Loucy (cell line): ENCODE measurements at regions not wholly inside any gene's neighbourhood (a gene's known extent, or its start where the extent isn't known, plus 50 kb on each side); places are given as distances from the start of the nearest gene placed in this dataset.

Experiments used
- H2AFZ ChIP-seq: fragments of 200-600 bp; sonication (generic); 2 replicates; pipeline ENCODE4 v1.6.0; 2016; ENCODE audit warnings: antibody characterized with exemption, mild to moderate bottlenecking, low read length, moderate library complexity
- H3F3A ChIP-seq: fragments of 200-600 bp; 2 replicates; pipeline ENCODE4 v1.6.0; 2016; ENCODE audit warnings: antibody characterized with exemption, low read depth, mild to moderate bottlenecking
- H3K27me3 ChIP-seq: fragments of 200-600 bp; sonication (generic); 2 replicates; pipeline ENCODE4 v1.6.1; 2014; ENCODE audit warnings: low read length, mild to moderate bottlenecking; ENCODE audit not compliant: insufficient read depth, poor library complexity, severe bottlenecking
- H3K36me3 ChIP-seq: fragments of 200-600 bp; sonication (generic); 2 replicates; pipeline ENCODE4 v1.6.1; 2016; ENCODE audit warnings: low read length; ENCODE audit not compliant: insufficient read depth
- H3K4me1 ChIP-seq: fragments of 200-600 bp; sonication (generic); 2 replicates; pipeline ENCODE4 v1.5.1; 2014; ENCODE audit warnings: low read length, mild to moderate bottlenecking; ENCODE audit not compliant: insufficient read depth, poor library complexity, severe bottlenecking
- H3K4me2 ChIP-seq: fragments of 200-600 bp; sonication (generic); 2 replicates; pipeline ENCODE4 v1.6.0; 2014; ENCODE audit warnings: antibody characterized with exemption, low read length, low read depth, mild to moderate bottlenecking; ENCODE audit not compliant: poor library complexity, severe bottlenecking
- H3K4me3 ChIP-seq: fragments of 200-600 bp; sonication (generic); 2 replicates; pipeline ENCODE4 v1.5.1; 2014; ENCODE audit warnings: low read length, mild to moderate bottlenecking, mixed read lengths; ENCODE audit not compliant: poor library complexity, severe bottlenecking
- H3K79me2 ChIP-seq: fragments of 200-600 bp; sonication (generic); 2 replicates; pipeline ENCODE4 v1.6.1; 2014; ENCODE audit warnings: low read length; ENCODE audit not compliant: insufficient read depth
- H3K9ac ChIP-seq: fragments of 200-600 bp; sonication (generic); 2 replicates; pipeline ENCODE4 v1.6.0; 2014; ENCODE audit warnings: mild to moderate bottlenecking, low read depth, low read length, moderate library complexity; ENCODE audit not compliant: poor library complexity, severe bottlenecking
- H3K9me2 ChIP-seq: fragments of 200-600 bp; sonication (generic); replicated peaks from 2 replicates; pipeline ENCODE4 v1.6.1; 2016; ENCODE audit warnings: low read depth, low read length, mixed read lengths
- H3K9me3 ChIP-seq: fragments of 200-600 bp; sonication (generic); 2 replicates; pipeline ENCODE4 v1.6.1; 2014; ENCODE audit warnings: mild to moderate bottlenecking, antibody characterized with exemption, low read length, low read depth; ENCODE audit not compliant: insufficient read depth
- H4K20me1 ChIP-seq: fragments of 200-600 bp; sonication (generic); 2 replicates; pipeline ENCODE4 v1.6.0; 2014; ENCODE audit warnings: antibody characterized with exemption, low read length, mild to moderate bottlenecking; ENCODE audit not compliant: insufficient read depth, poor library complexity, severe bottlenecking
- EZH2phosphoT487 ChIP-seq: fragments of 200-600 bp; IDR thresholded peaks from 2 replicates; pipeline ENCODE4 v1.6.1; 2018; ENCODE audit warnings: antibody characterized with exemption, mild to moderate bottlenecking, moderate library complexity, borderline replicate concordance
- TF ChIP-seq, protein P1 (sequence below): fragments of 200-600 bp; sonication (generic); conservative IDR thresholded peaks from 2 replicates; pipeline ENCODE4 v1.5.1; 2014; ENCODE audit warnings: mild to moderate bottlenecking, antibody characterized with exemption, low read length

DNA sequence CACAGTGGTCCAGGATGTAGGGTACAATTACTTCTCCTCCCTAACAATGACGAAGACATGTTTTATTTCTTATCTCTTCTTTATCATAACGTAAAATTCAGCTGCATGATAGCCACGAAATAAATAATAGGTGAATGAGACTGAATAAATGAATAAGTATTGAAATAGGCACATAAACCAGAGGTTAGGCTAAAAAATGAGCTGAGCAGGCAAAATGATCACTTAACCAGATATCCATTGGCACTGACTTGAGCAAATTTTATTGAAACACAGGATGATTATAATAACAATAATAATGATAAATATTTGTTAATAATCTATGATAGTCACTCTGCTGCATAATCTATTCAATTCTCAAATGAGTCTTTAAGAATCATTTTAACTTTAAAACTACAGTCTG, 506.9 kb upstream of the ZNF804A start:
- no peak overlapping the region for H2AFZ ChIP-seq

DNA sequence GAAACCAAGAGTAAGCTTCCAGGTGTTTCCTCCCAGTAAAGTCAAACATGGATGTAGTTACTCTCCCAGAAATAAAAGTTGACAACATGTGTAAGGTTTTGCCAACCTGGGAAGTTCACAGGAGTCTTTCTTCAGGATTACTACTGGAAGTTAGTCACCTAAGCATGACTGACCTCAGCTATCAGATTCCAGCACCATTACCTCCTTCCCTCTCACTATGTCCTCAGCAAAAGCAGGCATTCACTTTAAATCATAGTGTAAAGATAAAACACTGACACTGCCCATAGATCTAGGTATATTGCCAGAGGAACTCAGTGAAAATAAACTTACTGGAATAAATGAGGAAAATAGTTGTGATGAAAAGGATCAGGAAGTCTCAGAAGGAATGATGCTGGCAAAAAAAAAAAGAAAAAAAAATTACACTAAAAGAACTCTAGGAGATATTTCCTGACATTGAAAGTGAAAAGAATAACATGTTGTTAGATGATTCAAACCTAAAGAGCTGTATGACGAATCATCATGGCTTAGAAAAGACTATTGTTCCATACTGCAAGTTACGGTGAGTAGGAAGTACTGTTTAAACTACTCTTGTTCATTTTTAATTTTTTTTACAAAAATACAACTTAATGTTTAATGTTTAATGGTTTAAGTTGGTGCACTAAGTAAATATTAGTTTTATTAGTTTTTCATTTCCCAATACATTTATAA, 484.5 kb upstream of the ZNF804A start:
- no peak overlapping the region for H3K9ac ChIP-seq
- H2AFZ ChIP-seq: no peak overlapping the region
- no peaks in the 10 kb centered on the region for H3K9me2 ChIP-seq
- no peak overlapping the region for H3K4me3 ChIP-seq
- H3K79me2 ChIP-seq: no peaks in the 10 kb centered on the region
- H4K20me1 ChIP-seq: no peaks in the 10 kb centered on the region
- no peaks in the 10 kb centered on the region for H3K36me3 ChIP-seq
- no peaks in the 10 kb centered on the region for H3K9me3 ChIP-seq
- H3K4me2 ChIP-seq: no peak overlapping the region
- no peak for TF ChIP-seq EZH2phosphoT487
- TF ChIP-seq, protein P1, sequence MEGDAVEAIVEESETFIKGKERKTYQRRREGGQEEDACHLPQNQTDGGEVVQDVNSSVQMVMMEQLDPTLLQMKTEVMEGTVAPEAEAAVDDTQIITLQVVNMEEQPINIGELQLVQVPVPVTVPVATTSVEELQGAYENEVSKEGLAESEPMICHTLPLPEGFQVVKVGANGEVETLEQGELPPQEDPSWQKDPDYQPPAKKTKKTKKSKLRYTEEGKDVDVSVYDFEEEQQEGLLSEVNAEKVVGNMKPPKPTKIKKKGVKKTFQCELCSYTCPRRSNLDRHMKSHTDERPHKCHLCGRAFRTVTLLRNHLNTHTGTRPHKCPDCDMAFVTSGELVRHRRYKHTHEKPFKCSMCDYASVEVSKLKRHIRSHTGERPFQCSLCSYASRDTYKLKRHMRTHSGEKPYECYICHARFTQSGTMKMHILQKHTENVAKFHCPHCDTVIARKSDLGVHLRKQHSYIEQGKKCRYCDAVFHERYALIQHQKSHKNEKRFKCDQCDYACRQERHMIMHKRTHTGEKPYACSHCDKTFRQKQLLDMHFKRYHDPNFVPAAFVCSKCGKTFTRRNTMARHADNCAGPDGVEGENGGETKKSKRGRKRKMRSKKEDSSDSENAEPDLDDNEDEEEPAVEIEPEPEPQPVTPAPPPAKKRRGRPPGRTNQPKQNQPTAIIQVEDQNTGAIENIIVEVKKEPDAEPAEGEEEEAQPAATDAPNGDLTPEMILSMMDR: no peak
- no peaks in the 10 kb centered on the region for H3F3A ChIP-seq
- no peaks in the 10 kb centered on the region for H3K27me3 ChIP-seq
- H3K4me1 ChIP-seq: no peaks in the 10 kb centered on the region

More for the DNA sequence above, 506.9 kb upstream of the ZNF804A start:
- H3K9me3 ChIP-seq: no peaks in the 10 kb centered on the region
- H3K27me3 ChIP-seq: no peaks in the 10 kb centered on the region
- H3K4me1 ChIP-seq: no peaks in the 10 kb centered on the region
- H3F3A ChIP-seq: no peaks in the 10 kb centered on the region
- no peaks in the 10 kb centered on the region for H3K36me3 ChIP-seq
- H3K4me3 ChIP-seq: no peak overlapping the region
- no peak overlapping the region for H3K9ac ChIP-seq
- no peak overlapping the region for H3K4me2 ChIP-seq
- H3K9me2 ChIP-seq: no peaks in the 10 kb centered on the region
- H3K79me2 ChIP-seq: no peaks in the 10 kb centered on the region
- TF ChIP-seq EZH2phosphoT487: no peak
- TF ChIP-seq, protein P1: no peak
- no peaks in the 10 kb centered on the region for H4K20me1 ChIP-seq

DNA sequence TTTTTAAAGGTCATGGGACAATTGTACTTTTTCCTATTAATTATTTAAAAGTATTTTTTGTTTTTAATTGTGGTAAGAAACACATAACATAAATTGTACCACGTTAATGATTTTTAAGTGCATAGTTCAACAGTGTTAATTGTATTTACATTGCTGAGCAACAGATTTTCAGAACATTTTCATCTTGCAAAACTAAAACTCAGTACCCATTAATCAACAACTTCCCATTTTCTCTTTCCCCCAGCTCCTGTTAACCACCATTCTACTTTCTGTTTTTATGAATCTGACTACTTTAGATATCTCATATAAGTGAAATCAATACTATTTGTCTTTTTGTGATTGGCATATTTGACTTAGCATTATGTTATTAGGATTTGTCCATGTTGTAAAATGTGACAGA, 483.9 kb upstream of the ZNF804A start:
- no peak overlapping the region for H3K4me3 ChIP-seq
- no peaks in the 10 kb centered on the region for H3K9me3 ChIP-seq
- no peaks in the 10 kb centered on the region for H3K27me3 ChIP-seq
- H3K36me3 ChIP-seq: no peaks in the 10 kb centered on the region
- H4K20me1 ChIP-seq: no peaks in the 10 kb centered on the region
- no peak overlapping the region for H3K4me2 ChIP-seq
- no peaks in the 10 kb centered on the region for H3F3A ChIP-seq
- TF ChIP-seq, protein P1: no peak
- TF ChIP-seq EZH2phosphoT487: no peak
- H3K79me2 ChIP-seq: no peaks in the 10 kb centered on the region
- H2AFZ ChIP-seq: no peak overlapping the region
- no peaks in the 10 kb centered on the region for H3K9me2 ChIP-seq
- H3K4me1 ChIP-seq: no peaks in the 10 kb centered on the region
- no peak overlapping the region for H3K9ac ChIP-seq
